ENCODE measurements at regions not wholly inside any gene's neighbourhood (a gene's known extent, or its start where the extent isn't known, plus 50 kb on each side); places are given as distances from the start of the nearest gene placed in this dataset.
"Not testable (repeated sequence)": the region's sequence is repeated elsewhere in the genome, so short reads cannot be mapped to it uniquely, and the experiment has no call there.

GRCh38 chr6:5899216-5900045 is 107.3 kb downstream of the NRN1 start:
- no peak for ATAC-seq
- no peak for DNase-seq (ENCODE audit: missing footprints)
- intact Hi-C loops (cut with DNase I) = no loop called here

DNA sequence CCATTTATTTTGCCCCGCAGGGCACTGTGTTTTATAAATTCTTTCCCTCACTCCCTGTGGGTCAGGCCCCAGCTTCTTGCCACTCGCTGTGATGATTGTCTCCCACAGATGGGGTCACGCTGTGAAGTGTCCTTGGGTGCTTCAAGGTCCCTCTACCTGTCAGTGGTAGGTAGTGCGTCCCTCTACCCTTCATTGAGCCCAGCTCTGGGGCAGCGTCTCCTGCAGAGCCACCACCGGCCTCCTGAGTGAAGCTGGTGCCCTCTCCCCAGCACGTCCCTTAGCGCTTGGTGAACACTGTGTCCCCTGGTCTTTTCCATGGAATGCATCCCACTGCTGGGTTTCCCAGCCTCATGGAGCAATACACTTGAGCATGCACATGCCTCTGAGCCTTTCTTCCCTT is 108.2 kb downstream of the NRN1 start:
- intact Hi-C loops (cut with DNase I) = no loop called here
- no peak for ATAC-seq
- no peak for DNase-seq (ENCODE audit: missing footprints)

- ATAC-seq (no peak), DNase-seq (ENCODE audit: missing footprints) (no peak)
- intact Hi-C loops (cut with DNase I) = no loop called here
Measured at GRCh38 chr6:5898102-5898501, 108.6 kb downstream of the NRN1 start.

- intact Hi-C loops (cut with DNase I) = no loop called here
- ATAC-seq = no peak
Measured at GRCh38 chr6:5896476-5897200, 110.1 kb downstream of the NRN1 start.

DNA sequence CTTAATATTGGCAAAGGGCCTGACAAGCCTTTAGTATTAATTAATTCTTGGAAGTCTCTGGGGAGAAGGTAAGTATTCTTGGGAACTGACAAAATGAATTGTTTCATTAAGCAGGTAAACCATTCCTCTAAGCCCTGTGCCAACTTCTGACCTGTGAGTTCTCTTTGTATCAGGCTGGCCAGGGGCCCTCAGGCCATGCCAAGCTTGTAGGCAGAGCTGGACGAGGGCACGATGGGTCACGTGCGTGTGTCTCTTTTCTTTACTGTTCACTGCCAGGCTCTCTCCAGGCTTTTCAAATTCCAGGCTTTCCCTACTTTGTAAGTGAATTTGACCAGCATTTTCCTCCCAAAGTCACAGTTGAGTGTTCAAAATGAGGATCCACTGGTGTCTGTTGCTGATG is 112.4 kb downstream of the NRN1 start:
- intact Hi-C loops (cut with DNase I) = no loop called here

More at GRCh38 chr6:5896476-5897200, 110.1 kb downstream of the NRN1 start:
- DNase-seq (ENCODE audit: missing footprints) = no peak

DNA sequence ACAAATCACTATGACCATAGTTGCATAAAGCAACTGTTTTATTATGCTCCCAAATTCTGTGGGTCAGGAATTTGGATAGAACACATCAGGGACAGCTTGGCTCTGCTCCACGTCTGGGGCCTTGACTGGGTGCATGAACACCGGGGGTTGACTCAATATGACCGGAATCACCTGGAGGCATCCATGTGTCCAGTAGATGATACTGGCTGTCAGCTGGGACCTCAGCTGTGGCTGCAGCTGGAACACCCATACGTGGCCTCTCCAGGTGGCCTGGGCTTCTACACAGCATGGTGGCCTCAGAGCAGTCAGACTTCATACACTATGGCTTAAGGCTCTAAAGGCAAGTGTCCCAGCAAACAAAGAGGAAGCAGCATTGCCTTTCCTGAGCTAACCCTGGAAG is 113.4 kb downstream of the NRN1 start:
- DNase-seq (ENCODE audit: missing footprints) (peak; percentile 49), ATAC-seq (no peak)
- intact Hi-C loops (cut with DNase I) = no loop called here

More for the DNA sequence above, 112.4 kb downstream of the NRN1 start:
- no peak for ATAC-seq
- peak; percentile 57 for DNase-seq (ENCODE audit: missing footprints)

- DNase-seq (ENCODE audit: missing footprints) (no peak), ATAC-seq (no peak)
- intact Hi-C loops (cut with DNase I) = no loop called here
Measured at GRCh38 chr6:5892669-5893068, 114.1 kb downstream of the NRN1 start.

DNA sequence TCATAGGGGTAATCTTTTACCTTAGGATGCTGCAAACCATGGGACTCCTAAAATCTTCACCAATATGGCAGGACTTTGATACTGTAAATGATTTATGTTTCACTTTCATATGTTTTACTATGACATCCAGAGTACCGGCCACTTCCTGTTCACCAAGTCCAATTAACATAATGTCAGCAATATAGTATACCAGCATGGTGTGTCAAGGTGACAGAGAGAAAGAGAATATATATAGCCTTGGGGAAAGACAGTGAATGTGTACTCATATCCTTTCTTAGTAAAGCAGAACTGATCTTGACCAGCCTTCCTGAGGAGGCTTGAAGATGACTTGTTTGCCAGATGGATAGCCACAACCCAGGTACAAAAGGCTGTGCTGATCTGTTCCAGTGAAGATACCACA is 127.9 kb downstream of the NRN1 start:
- ATAC-seq = no peak
- intact Hi-C loops (cut with DNase I) = no loop called here
- no peak for DNase-seq (ENCODE audit: missing footprints)

DNA sequence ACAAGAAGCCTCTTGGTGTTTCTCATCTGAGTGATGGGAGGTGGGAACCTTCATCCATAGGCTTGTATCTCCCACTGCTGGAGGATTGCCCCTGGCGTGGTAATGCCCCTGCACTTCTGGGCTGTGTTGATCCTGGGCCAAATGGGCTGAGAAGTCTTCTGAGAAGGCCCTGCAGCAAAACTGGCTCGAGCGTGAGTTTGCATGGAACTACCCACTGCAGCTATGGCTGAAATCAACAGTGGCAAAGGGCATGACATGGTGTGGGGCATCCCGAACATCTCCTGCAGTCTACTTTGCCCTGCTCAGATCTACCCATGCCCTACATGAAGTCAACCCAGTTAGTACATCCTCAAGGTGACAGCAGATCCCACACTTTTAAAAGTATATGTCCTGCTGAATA is 130.6 kb downstream of the NRN1 start:
- ATAC-seq = no peak
- intact Hi-C loops (cut with DNase I) = no loop called here
- DNase-seq (ENCODE audit: missing footprints) = no peak

DNA sequence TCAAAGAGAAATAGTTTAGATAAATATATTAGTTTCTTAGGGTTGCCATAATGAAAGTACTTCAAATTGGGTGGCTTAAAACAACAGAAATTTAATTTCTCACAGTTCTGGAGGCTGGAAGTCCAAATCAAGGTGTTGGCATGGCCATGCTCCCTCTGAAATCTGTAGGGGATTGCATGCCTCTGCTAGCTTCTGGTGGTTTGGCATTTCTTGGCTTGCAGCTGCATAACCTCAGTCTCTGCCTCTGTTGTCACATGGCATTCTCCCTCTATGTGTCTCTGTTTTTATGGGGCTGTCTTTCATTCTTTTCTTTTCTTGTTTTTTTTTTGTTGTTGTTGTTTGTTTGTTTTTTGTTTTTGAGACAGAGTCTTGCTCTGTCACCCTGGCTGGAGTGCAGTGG is 132.7 kb downstream of the NRN1 start:
- ATAC-seq; DNase-seq (ENCODE audit: missing footprints); intact Hi-C loops (cut with DNase I): not testable (repeated sequence)

GRCh38 chr6:5871296-5871695 is 135.4 kb downstream of the NRN1 start:
- DNase-seq (ENCODE audit: missing footprints) = no peak
- ATAC-seq = no peak
- intact Hi-C loops (cut with DNase I) = no loop called here

DNA sequence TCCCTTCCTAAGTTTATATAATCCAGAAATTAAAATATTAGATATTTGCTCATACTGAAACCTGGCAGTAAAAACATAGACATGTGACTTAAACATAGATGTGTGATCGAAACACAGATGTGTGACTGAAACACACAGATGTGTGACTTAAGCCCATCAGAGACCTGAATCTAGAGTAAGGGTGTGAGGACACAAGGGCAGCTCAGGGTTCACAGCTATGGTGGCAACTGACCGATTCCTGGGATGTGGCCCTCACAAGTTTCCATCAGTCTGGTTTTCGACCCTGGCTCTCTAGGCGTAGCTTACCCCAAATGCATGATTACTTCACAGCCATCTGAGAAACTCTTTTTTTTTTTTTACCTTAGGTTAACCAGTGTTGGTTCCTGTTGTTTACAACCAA is 137.0 kb downstream of the NRN1 start:
- ATAC-seq = no peak
- DNase-seq (ENCODE audit: missing footprints) = no peak
- intact Hi-C loops (cut with DNase I) = loop anchor here (10.0 kb wide), 1 partner anchor 395 kb away; no protein-coding TSS in a partner anchor

DNA sequence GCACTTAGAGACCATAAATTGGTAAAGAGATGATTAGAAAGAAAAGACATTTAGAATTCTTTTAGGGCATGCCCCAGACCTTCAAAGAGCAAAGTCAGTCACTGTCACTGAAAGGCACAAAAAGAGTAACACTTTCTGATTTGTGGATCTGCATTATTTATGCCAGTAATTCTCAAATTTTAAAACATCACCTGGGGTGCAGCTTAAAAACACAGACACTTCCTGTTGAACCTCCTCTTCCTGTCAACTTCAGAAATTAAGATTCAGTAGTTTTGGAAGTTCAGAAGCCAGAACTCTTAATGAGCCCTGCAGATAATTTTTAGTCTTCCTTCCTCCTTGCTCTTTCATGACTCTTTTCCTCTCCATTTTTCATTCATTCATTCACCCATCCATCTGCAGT is 137.5 kb downstream of the NRN1 start:
- intact Hi-C loops (cut with DNase I) = loop anchor here (10.0 kb wide), 1 partner anchor 394 kb away; no protein-coding TSS in a partner anchor
- DNase-seq (ENCODE audit: missing footprints) (no peak), ATAC-seq (no peak)

DNA sequence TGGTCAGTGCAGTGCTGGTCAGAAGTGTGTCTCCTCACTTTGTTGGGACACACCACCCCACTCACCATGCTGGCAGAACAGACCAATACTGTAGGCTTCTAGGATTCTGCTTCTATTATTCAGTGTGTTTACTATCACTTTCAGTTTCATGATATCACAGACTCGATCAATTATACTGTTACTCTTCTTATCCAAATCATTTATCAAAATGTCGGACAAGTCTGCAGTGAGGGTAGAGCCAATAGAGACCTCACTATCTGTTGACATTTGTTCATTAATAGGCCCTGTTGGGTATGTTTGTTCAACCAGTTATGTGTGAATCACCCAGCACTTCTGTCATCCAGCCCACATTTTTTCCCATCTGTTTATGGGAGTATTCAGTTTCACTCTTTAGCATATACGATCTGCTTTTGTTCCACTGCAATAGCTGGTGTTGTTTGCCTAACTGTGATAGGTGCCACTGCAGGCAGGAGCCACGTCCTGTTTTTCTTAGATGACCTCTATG is 140.1 kb downstream of the NRN1 start:
- ATAC-seq (no peak), DNase-seq (ENCODE audit: missing footprints) (no peak)
- intact Hi-C loops (cut with DNase I) = loop anchor here (10.0 kb wide), 1 partner anchor 392 kb away; no protein-coding TSS in a partner anchor

DNA sequence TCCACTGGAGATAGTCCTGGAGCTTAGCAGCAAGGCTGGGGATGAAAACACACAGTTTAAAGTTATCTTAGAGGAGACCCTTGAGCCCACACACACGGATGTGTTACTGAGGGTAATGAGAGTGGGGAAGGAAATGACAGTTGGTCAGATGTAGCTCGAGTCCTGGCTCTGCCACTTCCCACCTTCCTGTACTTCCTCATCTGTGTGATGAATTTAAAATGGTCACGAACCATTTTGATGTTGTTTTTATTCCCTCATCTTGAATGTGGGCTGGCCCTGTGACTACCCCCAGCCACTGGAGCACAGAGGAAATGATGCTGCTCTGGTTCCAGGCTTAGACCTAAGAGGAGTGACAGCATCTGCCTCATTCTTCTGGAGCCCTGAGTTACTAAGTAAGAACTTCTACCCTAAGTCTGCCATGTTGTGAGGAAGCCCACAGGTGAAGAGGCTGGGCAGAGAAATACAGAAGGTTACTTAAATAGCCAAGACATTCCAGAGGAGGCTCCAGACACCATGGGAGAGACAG is 141.2 kb downstream of the NRN1 start:
- intact Hi-C loops (cut with DNase I) = loop anchor here (10.0 kb wide), 1 partner anchor 391 kb away; no protein-coding TSS in a partner anchor
- no peak for DNase-seq (ENCODE audit: missing footprints)

DNA sequence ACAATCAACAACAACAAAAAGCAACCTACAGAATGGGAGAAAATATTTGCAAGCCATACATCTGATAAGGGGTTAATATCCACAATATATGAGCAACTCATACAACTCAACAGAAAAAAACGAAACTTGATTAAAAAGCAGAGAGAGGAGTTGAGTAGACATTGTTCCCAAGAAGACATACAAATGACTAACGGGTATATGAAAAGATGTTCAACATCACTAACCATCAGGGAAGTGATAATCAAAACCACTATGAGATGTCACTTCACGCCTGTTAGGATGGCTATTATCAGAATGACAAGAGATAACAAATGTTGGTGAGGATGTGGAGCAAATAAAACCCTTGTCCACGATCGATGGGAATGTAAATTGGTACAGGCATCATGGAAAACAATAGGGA is 145.9 kb downstream of the NRN1 start:
- intact Hi-C loops (cut with DNase I) = loop anchor here (10.0 kb wide), 1 partner anchor 386 kb away; no protein-coding TSS in a partner anchor
- no peak for ATAC-seq
- DNase-seq (ENCODE audit: missing footprints) = no peak

More for the DNA sequence above, 141.2 kb downstream of the NRN1 start:
- no peak for ATAC-seq

GRCh38 chr6:5855787-5856470 is 150.8 kb downstream of the NRN1 start:
- intact Hi-C loops (cut with DNase I) = no loop called here
- ATAC-seq = no peak
- no peak for DNase-seq (ENCODE audit: missing footprints)

DNA sequence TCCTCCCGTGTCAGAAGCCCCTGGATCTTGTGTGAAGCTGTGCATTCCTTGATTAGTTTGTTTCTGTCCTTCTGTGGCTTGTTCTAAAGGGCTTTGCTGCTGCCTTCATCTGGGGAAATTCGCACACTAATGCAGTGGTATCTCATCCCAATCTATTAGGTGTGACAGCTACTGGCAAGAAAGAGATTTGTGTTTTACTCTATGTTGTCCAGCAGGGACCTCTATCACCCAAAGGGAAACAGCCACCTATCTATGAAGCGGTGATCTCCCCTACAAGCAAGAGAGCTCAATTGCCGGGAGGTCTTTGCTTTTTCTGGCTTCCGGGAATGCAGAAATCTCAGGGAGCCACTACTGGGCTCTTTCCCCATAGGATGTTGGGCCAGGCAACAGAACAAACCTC is 151.8 kb downstream of the NRN1 start:
- ATAC-seq (no peak), DNase-seq (ENCODE audit: missing footprints) (no peak)
- intact Hi-C loops (cut with DNase I) = no loop called here

- intact Hi-C loops (cut with DNase I) = no loop called here
- ATAC-seq = peak; percentile 65
- DNase-seq (ENCODE audit: missing footprints) = peak; percentile 85
Measured at GRCh38 chr6:5851261-5851757, 155.4 kb downstream of the NRN1 start.

Data from Right ventricle myocardium inferior (tissue), 1 donor.